DMS 273 treated with DMSO at 0.1 percent for 48 hours (cell line): ENCODE measurements at regions not wholly inside any gene's neighbourhood (a gene's known extent, or its start where the extent isn't known, plus 50 kb on each side); places are given as distances from the start of the nearest gene placed in this dataset.
"Not testable (repeated sequence)": the region's sequence is repeated elsewhere in the genome, so short reads cannot be mapped to it uniquely, and the experiment has no call there.

ENCODE experiments used
- DNase-seq: peaks from one replicate; lab custom pipeline; 2025; lab: John Stamatoyannopoulos, UW

GRCh38 chr5:143908959-143909358, 97.0 kb downstream of the HMHB1 start:
- no peak for DNase-seq

- no peak for DNase-seq
Observed at GRCh38 chr5:143913008-143913752, 101.2 kb downstream of the HMHB1 start.

GRCh38 chr5:143914756-143915155, 102.8 kb downstream of the HMHB1 start:
- no peak for DNase-seq

GRCh38 chr5:143916451-143916850, 104.5 kb downstream of the HMHB1 start:
- DNase-seq = no peak

GRCh38 chr5:143918961-143919360, 107.0 kb downstream of the HMHB1 start:
- DNase-seq = no peak

GRCh38 chr5:143920772-143921171, 108.8 kb downstream of the HMHB1 start:
- no peak for DNase-seq

- DNase-seq = no peak
Observed at GRCh38 chr5:143921525-143922311, 109.8 kb downstream of the HMHB1 start.

GRCh38 chr5:143922718-143923117, 110.8 kb downstream of the HMHB1 start:
- DNase-seq = no peak

- no peak for DNase-seq
Observed at GRCh38 chr5:143923634-143924266, 111.8 kb downstream of the HMHB1 start.

- DNase-seq = no peak
Observed at GRCh38 chr5:143924311-143924978, 112.5 kb downstream of the HMHB1 start.

- DNase-seq = not testable (repeated sequence)
Observed at GRCh38 chr5:143924979-143925325, 113.0 kb downstream of the HMHB1 start.

- DNase-seq = no peak
Observed at GRCh38 chr5:143929486-143929885, 117.5 kb downstream of the HMHB1 start.

GRCh38 chr5:143930561-143930960, 118.6 kb downstream of the HMHB1 start:
- DNase-seq = no peak

- no peak for DNase-seq
Observed at GRCh38 chr5:143931476-143931875, 119.5 kb downstream of the HMHB1 start.

- DNase-seq = no peak
Observed at GRCh38 chr5:143931986-143932385, 120.0 kb downstream of the HMHB1 start.

- DNase-seq = no peak
Observed at GRCh38 chr5:143932584-143932983, 120.6 kb downstream of the HMHB1 start.

GRCh38 chr5:143933451-143933850, 121.5 kb downstream of the HMHB1 start:
- DNase-seq = no peak

GRCh38 chr5:143934821-143935220, 122.9 kb downstream of the HMHB1 start:
- DNase-seq = no peak

- no peak for DNase-seq
Observed at GRCh38 chr5:143938230-143938629, 126.3 kb downstream of the HMHB1 start.

GRCh38 chr5:143946837-143947236, 134.9 kb downstream of the HMHB1 start:
- no peak for DNase-seq

GRCh38 chr5:143947313-143947712, 135.4 kb downstream of the HMHB1 start:
- no peak for DNase-seq

GRCh38 chr5:143952809-143953208, 140.8 kb downstream of the HMHB1 start:
- no peak for DNase-seq
